ENCODE measurements at regions not wholly inside any gene's neighbourhood (a gene's known extent, or its start where the extent isn't known, plus 50 kb on each side); places are given as distances from the start of the nearest gene placed in this dataset.

DNA sequence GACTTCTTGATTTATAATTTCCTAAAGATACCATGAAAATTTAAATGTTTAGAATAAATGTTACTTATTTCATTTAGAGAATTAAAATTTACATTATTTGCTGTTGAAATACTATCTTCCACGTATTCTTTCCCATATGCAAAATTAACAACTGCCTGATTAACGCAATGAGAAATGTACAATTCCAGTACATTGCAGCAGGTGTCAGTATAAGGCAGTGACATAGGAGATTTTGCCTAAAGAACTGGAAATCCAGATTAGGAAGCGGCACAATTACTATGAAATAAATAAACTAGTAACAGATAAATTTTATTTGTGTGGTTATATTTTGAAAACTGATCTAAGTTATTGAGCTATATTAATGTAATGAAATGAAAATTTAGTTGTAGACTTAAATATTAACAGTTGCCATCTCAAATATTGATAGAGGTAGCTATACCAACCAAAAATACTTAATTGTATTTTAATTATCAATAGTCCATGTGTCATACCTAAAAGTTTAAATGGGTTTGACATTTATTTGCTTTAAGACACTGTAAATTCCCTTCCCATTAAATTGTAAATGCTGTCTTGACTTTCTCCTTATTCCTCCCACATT is 300.2 kb downstream of the UTRN start:
- DNase-seq (ENCODE audit: low read depth): peak; percentile 52
- TF ChIP-seq, protein P1, sequence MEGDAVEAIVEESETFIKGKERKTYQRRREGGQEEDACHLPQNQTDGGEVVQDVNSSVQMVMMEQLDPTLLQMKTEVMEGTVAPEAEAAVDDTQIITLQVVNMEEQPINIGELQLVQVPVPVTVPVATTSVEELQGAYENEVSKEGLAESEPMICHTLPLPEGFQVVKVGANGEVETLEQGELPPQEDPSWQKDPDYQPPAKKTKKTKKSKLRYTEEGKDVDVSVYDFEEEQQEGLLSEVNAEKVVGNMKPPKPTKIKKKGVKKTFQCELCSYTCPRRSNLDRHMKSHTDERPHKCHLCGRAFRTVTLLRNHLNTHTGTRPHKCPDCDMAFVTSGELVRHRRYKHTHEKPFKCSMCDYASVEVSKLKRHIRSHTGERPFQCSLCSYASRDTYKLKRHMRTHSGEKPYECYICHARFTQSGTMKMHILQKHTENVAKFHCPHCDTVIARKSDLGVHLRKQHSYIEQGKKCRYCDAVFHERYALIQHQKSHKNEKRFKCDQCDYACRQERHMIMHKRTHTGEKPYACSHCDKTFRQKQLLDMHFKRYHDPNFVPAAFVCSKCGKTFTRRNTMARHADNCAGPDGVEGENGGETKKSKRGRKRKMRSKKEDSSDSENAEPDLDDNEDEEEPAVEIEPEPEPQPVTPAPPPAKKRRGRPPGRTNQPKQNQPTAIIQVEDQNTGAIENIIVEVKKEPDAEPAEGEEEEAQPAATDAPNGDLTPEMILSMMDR (IDR thresholded peaks at IDR 0.05; ENCODE audit: insufficient read depth, low read depth, low read length): peak; percentile 69

GRCh38 chr6:144586986-144587385 is 301.9 kb downstream of the UTRN start:
- H3K4me3 ChIP-seq (ENCODE audit: low read depth, low read length): no peak overlapping the region
- TF ChIP-seq, protein P1 (IDR thresholded peaks at IDR 0.05; ENCODE audit: insufficient read depth, low read depth, low read length): no peak
- DNase-seq (ENCODE audit: low read depth): no peak

More for the DNA sequence above, 300.2 kb downstream of the UTRN start:
- no peak overlapping the region for H3K4me3 ChIP-seq (ENCODE audit: low read depth, low read length)

GRCh38 chr6:144588697-144589325 is 303.7 kb downstream of the UTRN start:
- peak; percentile 23 for DNase-seq (ENCODE audit: low read depth)

GRCh38 chr6:144590532-144590931 is 305.4 kb downstream of the UTRN start:
- DNase-seq (ENCODE audit: low read depth): no peak

More at GRCh38 chr6:144588697-144589325, 303.7 kb downstream of the UTRN start:
- TF ChIP-seq, protein P1 (IDR thresholded peaks at IDR 0.05; ENCODE audit: insufficient read depth, low read depth, low read length): no peak
- no peak overlapping the region for H3K4me3 ChIP-seq (ENCODE audit: low read depth, low read length)

DNA sequence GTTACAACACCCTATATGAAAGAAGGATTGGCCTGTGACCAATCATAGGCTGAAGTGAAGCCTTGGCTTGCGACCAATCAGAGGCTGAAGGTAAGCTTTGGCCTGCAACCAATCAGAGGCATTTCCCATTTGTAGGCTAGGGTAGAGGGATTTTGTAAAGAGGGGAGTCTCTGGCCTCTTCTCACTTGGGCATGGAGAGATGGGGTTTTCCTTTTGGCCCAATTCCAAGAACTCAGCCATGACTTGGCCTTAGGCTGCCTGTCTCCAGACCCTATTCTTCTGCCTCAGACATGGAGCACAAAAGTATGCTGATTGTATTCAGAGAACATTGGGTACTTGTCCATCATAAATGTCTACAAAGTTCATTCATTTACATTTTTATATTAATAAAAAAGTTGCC is 308.3 kb downstream of the UTRN start:
- H3K4me3 ChIP-seq (ENCODE audit: low read depth, low read length): no peak overlapping the region
- TF ChIP-seq, protein P1 (IDR thresholded peaks at IDR 0.05; ENCODE audit: insufficient read depth, low read depth, low read length): no peak
- DNase-seq (ENCODE audit: low read depth): no peak

More at GRCh38 chr6:144590532-144590931, 305.4 kb downstream of the UTRN start:
- H3K4me3 ChIP-seq (ENCODE audit: low read depth, low read length): no peak overlapping the region
- TF ChIP-seq, protein P1 (IDR thresholded peaks at IDR 0.05; ENCODE audit: insufficient read depth, low read depth, low read length): no peak

DNA sequence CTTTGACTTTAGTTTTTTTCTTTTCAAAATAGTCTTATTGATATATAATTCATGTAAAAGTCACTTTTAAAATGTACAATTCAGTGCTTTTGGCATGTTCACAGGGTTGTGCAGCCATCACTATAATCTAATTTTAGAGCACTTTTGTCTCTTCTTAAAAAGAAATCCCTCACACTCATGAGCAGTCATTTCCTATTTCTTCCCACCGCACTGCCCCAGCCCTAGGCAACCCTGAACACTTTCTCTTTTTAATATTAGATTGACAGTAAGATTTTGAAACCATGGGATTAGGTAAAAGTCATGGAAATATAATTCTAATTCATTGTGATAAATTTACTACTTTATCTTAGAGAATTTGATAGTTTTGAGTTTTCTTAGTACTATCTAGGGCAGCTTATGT is 309.4 kb downstream of the UTRN start:
- no peak for DNase-seq (ENCODE audit: low read depth)
- TF ChIP-seq, protein P1 (IDR thresholded peaks at IDR 0.05; ENCODE audit: insufficient read depth, low read depth, low read length): no peak

More for the DNA sequence above, 309.4 kb downstream of the UTRN start:
- H3K4me3 ChIP-seq (ENCODE audit: low read depth, low read length): no peak overlapping the region

All from fibroblast of villous mesenchyme (primary cell).